KBM-7 (cell line): ENCODE measurements at regions not wholly inside any gene's neighbourhood (a gene's known extent, or its start where the extent isn't known, plus 50 kb on each side); places are given as distances from the start of the nearest gene placed in this dataset.

Source experiments
- DNase-seq: peaks from one replicate; pipeline ENCODE4 v3.0.0-alpha.2; 2015
- in situ Hi-C: fragments of 300-500 bp; cut with MboI; formaldehyde crosslinking; loops from 2 replicates; pipeline ENCODE4 v1.14.3; 2020; ENCODE audit warnings: low sequenced_read_pairs, low pct_unique_long_range_greater_than_20kb, mixed read lengths

DNA sequence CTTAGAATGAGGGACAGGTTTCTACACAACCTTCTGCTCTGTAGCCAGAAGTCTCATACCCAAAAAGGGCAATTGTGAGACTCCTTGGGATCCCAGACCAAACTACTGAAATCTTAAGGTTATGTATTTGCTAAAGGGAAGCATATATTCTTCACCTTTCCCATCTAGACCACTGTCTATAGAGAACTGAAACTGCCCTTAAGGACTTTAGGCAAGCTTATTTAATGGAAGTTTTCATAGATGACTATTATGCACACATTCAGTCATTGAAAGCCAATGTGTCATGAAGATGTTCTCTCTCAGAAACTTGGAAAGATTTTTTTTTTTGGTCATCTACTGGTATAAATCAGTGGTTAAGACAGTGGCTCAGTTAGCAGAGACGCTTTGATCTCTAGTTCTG is 365.3 kb downstream of the MCTP2 start:
- DNase-seq: no peak
- in situ Hi-C loops: loop anchor here (25.0 kb wide), 1 partner anchor 841 kb away; no protein-coding TSS in a partner anchor

- in situ Hi-C loops: no loop called here
- DNase-seq: no peak
Measured at GRCh38 chr15:94600505-94600904, 369.1 kb downstream of the MCTP2 start.

- DNase-seq: no peak
- in situ Hi-C loops: no loop called here
Measured at GRCh38 chr15:94602754-94603470, 371.6 kb downstream of the MCTP2 start.

- in situ Hi-C loops: no loop called here
- no peak for DNase-seq
Measured at GRCh38 chr15:94606286-94606685, 374.9 kb downstream of the MCTP2 start.

DNA sequence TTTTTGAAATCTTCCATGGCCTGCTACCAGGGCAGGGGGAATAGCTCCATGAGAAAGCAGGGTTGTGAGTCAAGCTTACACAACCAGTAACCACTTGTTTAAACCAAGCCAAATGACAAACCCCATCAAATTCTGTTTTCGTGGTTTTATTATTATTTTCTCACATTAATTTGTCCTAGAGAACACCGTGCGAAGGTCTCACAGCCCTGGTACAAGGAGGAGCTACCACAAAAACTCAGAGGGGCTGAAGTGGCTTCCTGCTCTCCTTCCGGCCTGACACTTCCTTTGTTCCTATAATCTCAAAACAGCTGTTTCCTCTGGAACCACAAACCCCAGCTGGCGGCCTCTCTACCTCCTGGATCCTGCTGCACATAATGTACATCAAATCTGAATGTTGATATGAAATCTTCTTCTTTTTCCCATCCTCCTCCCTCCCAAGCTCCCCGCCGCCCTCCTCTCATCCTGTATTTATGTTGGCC is 375.9 kb downstream of the MCTP2 start:
- in situ Hi-C loops: no loop called here
- DNase-seq: peak; percentile 86

GRCh38 chr15:94610069-94610468 is 378.7 kb downstream of the MCTP2 start:
- no peak for DNase-seq
- in situ Hi-C loops: no loop called here

DNA sequence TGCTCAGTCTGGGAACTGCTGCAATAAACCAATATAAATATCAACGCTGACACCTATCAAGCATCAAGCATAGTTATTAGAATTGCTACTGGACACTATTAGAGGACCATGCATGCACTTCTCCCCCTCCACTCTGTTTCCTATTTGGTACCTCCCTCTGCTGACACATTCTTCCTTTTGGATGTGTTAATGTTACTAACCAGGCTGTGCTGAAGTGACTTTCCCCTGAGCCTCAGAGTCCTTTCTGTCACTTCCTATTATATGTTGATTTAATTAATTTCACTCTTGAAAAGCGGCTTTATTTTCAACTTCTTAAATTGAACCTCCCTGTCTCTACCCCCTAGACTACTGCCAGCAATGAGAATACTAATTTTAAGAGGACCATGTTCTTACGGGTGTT is 379.1 kb downstream of the MCTP2 start:
- no peak for DNase-seq
- in situ Hi-C loops: no loop called here

GRCh38 chr15:94611656-94612055 is 380.3 kb downstream of the MCTP2 start:
- DNase-seq: no peak
- in situ Hi-C loops: no loop called here

DNA sequence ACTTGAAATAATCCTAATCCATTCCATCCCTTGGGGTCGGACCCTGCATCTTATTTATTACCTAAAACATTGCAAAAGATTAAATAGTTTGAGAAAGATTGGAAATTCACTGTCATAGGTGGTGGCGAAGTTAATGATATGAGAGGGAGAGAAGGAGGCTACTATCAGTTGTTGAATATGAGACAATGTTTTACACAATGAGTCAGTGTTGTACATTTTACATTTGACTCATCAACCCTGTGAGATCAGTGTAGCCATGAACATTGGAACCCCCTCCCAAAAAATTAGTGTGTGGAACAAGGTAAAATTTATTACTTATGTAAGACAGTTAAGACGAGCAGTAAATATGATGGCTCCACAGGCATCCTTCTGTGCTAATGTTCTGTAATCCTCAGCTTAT is 384.3 kb downstream of the MCTP2 start:
- no peak for DNase-seq
- in situ Hi-C loops: no loop called here

DNA sequence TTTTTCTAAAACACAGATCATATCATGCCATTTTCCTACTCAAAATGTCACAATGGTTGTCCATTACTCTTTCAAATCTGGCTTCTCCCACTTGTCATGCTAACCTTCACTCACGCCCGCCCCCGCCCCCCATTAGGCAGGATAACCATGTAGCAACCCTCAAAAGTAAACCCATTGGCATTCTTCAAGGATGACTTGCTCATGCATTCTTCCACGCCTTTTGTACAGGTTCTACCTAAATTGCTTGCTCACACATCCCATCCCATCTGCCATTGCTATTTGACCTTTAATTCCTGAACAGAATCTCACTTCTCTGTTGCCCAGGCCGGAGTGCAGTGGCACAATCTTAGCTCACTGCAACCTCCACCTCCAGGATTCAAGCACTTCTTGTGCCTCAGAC is 389.3 kb downstream of the MCTP2 start:
- no peak for DNase-seq
- in situ Hi-C loops: no loop called here

GRCh38 chr15:94621736-94622135 is 390.4 kb downstream of the MCTP2 start:
- in situ Hi-C loops: no loop called here
- no peak for DNase-seq

DNA sequence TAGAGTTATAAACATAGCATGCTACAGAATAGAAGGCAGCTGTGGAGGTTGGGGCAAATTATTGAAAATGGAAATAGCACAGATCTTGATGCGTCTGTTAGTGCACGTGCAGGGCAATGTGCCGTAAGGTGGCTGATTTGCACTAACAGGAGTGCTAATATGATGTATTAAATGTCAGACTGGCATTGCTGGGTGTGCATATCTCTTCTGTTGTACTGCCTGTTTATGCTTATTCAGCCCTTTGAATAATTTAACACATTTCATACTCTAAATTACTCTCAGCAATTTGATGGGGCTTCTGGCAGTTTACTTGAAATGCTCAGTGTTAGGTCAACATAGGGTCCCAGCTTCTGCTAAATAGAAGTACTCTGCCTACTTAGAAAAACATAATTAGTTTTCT is 395.6 kb downstream of the MCTP2 start:
- in situ Hi-C loops: no loop called here
- no peak for DNase-seq

DNA sequence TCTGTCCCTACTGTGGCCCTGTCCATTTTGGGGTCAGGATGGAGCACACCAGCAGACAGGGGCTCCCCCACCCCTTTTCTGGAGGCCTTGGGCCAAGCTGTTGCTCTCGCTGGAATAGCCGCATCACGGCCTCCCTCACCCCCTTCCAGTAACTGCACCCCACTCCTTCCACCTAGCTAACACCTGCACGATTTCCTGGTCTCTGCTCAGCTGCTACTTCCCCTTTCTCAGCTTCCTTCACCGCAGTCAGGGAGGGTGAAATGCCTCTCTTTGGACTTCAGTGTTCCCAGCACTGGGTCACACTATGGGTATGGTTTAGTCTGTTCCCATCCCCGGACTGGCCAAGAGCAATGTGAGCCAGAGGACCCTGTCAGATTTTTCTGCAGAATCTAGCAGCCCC is 400.2 kb downstream of the MCTP2 start:
- in situ Hi-C loops: no loop called here
- DNase-seq: peak; percentile 16

GRCh38 chr15:94638183-94638582 is 406.8 kb downstream of the MCTP2 start:
- in situ Hi-C loops: no loop called here
- no peak for DNase-seq

- no peak for DNase-seq
- in situ Hi-C loops: no loop called here
Measured at GRCh38 chr15:94639701-94640100, 408.3 kb downstream of the MCTP2 start.

DNA sequence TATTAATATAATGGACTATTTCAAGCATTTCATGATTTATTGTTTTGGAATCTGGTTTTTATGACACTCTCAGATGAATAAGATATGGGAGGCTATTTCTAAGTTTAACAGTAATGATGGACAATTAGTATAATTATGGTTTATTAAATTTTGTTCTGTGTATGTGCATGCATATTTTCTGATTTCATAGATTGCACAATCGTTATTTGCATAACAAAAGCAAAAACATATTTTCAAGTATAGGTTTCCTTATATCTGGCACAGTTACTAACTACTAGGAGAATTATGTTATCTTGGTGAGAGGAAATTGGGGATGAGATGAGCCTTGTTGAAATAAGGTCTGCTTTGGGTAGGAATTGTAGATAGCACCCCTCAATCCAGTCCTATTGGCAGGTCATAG is 413.1 kb downstream of the MCTP2 start:
- in situ Hi-C loops: no loop called here
- DNase-seq: no peak

GRCh38 chr15:94653071-94653470 is 421.7 kb downstream of the MCTP2 start:
- no peak for DNase-seq
- in situ Hi-C loops: no loop called here

- in situ Hi-C loops: no loop called here
Measured at GRCh38 chr15:94655249-94655880, 424.0 kb downstream of the MCTP2 start.

DNA sequence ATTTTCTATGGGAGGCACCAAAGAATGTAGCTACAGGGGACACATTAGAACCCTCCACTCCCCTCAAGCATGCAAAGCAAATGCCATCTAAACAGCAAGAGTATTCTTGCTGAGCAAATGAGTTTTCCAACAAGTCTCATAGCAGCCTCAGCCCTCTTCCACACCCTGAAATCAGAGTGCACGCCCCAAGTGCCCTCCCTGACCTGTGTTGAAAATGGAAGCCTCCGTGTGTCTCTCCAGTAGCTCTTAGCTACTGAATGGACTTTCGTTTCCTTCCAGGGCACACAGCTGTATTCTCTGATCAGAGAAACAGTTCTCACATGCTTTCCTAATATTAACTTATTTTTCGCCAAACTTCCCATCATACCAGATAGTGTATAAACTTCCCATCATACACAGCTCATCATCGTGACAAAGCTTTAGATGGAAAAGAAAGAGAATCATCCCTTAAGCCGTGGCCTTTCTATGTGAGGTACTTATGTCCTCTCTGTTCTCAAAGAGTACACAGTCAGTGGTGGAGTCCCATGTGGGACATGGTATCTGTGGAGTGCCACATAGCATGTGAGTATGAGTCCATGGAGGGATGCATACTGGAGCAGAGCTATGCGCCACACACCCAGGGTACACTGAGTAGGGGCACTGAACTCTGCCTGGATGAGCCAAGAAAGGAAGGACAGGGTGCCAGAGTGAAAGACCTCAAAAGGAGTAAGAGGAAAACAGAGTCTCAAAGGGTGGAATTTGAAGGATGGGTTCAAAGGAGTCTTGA is 434.5 kb downstream of the MCTP2 start:
- no peak for DNase-seq
- in situ Hi-C loops: no loop called here

More at GRCh38 chr15:94655249-94655880, 424.0 kb downstream of the MCTP2 start:
- DNase-seq: no peak

DNA sequence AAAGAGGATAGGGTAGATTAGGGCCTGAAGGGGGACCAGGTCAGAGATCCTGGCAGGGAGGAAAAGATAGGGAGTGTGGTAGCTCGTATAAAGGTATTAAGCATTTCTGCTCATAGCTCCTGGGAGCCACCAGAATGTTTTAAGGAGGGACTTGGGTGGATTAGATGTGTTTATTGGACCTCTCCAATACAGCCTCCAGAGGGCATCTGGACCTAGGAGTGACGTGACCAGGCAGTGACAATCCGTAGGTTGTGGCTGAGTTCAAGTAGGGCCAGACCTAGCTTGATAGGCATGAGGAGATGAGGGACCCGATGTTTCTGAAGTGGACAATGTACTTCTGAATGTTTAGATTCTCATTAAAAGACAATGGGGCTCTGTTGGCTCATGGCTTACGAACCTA is 435.2 kb downstream of the MCTP2 start:
- no peak for DNase-seq
- in situ Hi-C loops: no loop called here
